Caco-2 (cell line): ENCODE measurements at regions not wholly inside any gene's neighbourhood (a gene's known extent, or its start where the extent isn't known, plus 50 kb on each side); places are given as distances from the start of the nearest gene placed in this dataset.

Experiments used
- BruUV-seq: library from RNA; stranded (reverse); fragments of 400-500 nt; replicated peaks from 2 replicates; lab custom pipeline; 2021; lab: Mats Ljungman, UMichigan
- CTCF ChIA-PET: fragments of 300-600 bp; sonication (Branson Sonifier 250); formaldehyde crosslinking; loops from one replicate; lab custom pipeline; 2022; ENCODE audit warnings: antibody characterized with exemption; lab: Charles Lee
- POLR2A ChIA-PET: fragments of 300-600 bp; sonication (Branson Sonifier 250); formaldehyde crosslinking; loops from one replicate; lab custom pipeline; 2022; ENCODE audit warnings: antibody characterized with exemption; lab: Charles Lee
- DNase-seq, 2 experiments: peaks; one replicate each; pipeline versions ENCODE4 v3.0.0 to v3.0.0-alpha.2; 2020 to 2022
- H3K27me3 ChIP-seq: replicated peaks from 2 replicates; pipeline ENCODE4 v1.6.0; 2011; ENCODE audit warnings: low read length; ENCODE audit not compliant: control insufficient read depth, insufficient read depth
- H3K36me3 ChIP-seq: 2 replicates; pipeline ENCODE4 v1.5.1; 2011; ENCODE audit warnings: low read length; ENCODE audit not compliant: control insufficient read depth, insufficient read depth
- H3K4me1 ChIP-seq: fragments of 250-450 bp; sonication (Bioruptor Pico); 2 replicates; pipeline ENCODE4 v1.5.1; 2020; ENCODE audit warnings: mild to moderate bottlenecking
- H3K4me3 ChIP-seq: 2 replicates; pipeline ENCODE4 v1.5.1; 2011; ENCODE audit warnings: low read depth, mild to moderate bottlenecking, control low read depth, low read length
- H3K9me3 ChIP-seq: fragments of 250-450 bp; sonication (Bioruptor Pico); 2 replicates; pipeline ENCODE4 v1.5.1; 2020; ENCODE audit warnings: mild to moderate bottlenecking, moderate library complexity
- H3K27ac Mint-ChIP-seq: one replicate; pipeline ENCODE4 v1.8.0; 2022; ENCODE audit warnings: mixed read lengths; ENCODE audit not compliant: unreplicated experiment
- H3K27me3 Mint-ChIP-seq: one replicate; pipeline ENCODE4 v1.8.0; 2022; ENCODE audit warnings: mixed read lengths; ENCODE audit not compliant: insufficient read depth, unreplicated experiment
- H3K36me3 Mint-ChIP-seq: one replicate; pipeline ENCODE4 v1.8.0; 2022; ENCODE audit warnings: mild to moderate bottlenecking, mixed read lengths; ENCODE audit not compliant: insufficient read depth, unreplicated experiment
- H3K4me1 Mint-ChIP-seq: one replicate; pipeline ENCODE4 v1.8.0; 2022; ENCODE audit warnings: low read depth, mixed read lengths; ENCODE audit not compliant: unreplicated experiment
- H3K4me3 Mint-ChIP-seq: one replicate; pipeline ENCODE4 v1.8.0; 2022; ENCODE audit warnings: mild to moderate bottlenecking, moderate library complexity, mixed read lengths; ENCODE audit not compliant: unreplicated experiment
- H3K9me3 Mint-ChIP-seq: one replicate; pipeline ENCODE4 v1.8.0; 2022; ENCODE audit warnings: mixed read lengths; ENCODE audit not compliant: unreplicated experiment
- intact Hi-C: fragments of 100-400 bp; cut with micrococcal nuclease; formaldehyde crosslinking; loops from one replicate; pipeline ENCODE4 v1.10.0; 2022; ENCODE audit not compliant: unreplicated experiment
- TF ChIP-seq, protein P1 (sequence below), 2 experiments: fragments of 200-600 bp in 1 of 2; IDR thresholded peaks; 1 replicate in 1 of 2; 2 replicates in 1 of 2; pipeline versions ENCODE4 v1.5.1 to v1.8.0; 2011 to 2022; ENCODE audit warnings: antibody characterized with exemption in 1 of 2, control low read depth in 1 of 2, inconsistent platforms in 1 of 2, low read depth in 1 of 2, low read length in 1 of 2, mild to moderate bottlenecking in 1 of 2, moderate library complexity in 1 of 2; ENCODE audit not compliant: insufficient read depth in 1 of 2, severe bottlenecking in 1 of 2, unreplicated experiment in 1 of 2

DNA sequence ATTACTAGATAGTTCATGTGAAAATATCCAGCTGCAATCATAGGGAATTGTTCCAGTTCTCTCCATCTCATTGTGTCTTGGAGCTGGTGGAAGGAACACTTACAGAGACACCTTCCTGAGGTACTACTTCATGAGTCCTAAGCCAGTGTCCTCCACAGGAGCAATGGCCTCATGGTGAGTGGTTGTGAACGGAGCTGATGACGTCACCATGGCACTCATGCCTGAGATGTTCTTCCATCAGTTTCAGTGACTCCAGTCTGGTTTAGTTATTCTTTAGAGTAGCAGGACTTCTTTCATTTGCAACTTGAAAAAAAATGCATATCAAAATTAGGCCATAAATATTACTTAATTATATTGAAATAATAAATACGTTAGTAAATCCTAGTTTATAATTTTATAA is 418.6 kb downstream of the ZNF521 start:
- H3K4me1 Mint-ChIP-seq = peaks cover 23% of the 10 kb centered on the region
- H3K36me3 Mint-ChIP-seq = no peaks in the 10 kb centered on the region
- no peak for DNase-seq
- TF ChIP-seq, protein P1, sequence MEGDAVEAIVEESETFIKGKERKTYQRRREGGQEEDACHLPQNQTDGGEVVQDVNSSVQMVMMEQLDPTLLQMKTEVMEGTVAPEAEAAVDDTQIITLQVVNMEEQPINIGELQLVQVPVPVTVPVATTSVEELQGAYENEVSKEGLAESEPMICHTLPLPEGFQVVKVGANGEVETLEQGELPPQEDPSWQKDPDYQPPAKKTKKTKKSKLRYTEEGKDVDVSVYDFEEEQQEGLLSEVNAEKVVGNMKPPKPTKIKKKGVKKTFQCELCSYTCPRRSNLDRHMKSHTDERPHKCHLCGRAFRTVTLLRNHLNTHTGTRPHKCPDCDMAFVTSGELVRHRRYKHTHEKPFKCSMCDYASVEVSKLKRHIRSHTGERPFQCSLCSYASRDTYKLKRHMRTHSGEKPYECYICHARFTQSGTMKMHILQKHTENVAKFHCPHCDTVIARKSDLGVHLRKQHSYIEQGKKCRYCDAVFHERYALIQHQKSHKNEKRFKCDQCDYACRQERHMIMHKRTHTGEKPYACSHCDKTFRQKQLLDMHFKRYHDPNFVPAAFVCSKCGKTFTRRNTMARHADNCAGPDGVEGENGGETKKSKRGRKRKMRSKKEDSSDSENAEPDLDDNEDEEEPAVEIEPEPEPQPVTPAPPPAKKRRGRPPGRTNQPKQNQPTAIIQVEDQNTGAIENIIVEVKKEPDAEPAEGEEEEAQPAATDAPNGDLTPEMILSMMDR (IDR thresholded peaks at IDR 0.05; ENCODE audit: insufficient read depth in 1 of 2, low read depth in 1 of 2, low read length in 1 of 2, severe bottlenecking in 1 of 2, unreplicated experiment in 1 of 2) = no peak
- H3K4me3 ChIP-seq = no peak overlapping the region
- intact Hi-C loops = loop anchor here (5.0 kb wide), 1 partner anchor 74 kb away; no protein-coding TSS in a partner anchor
- no TSS peak for BruUV-seq
- no peak overlapping the region for H3K27ac Mint-ChIP-seq
- H3K4me3 Mint-ChIP-seq = no peak overlapping the region
- H3K9me3 Mint-ChIP-seq = no peaks in the 10 kb centered on the region
- no peaks in the 10 kb centered on the region for H3K9me3 ChIP-seq
- ChIA-PET CTCF (no interaction called here), POLR2A (no interaction called here)
- H3K36me3 ChIP-seq = no peaks in the 10 kb centered on the region
- no peaks in the 10 kb centered on the region for H3K27me3 ChIP-seq
- H3K4me1 ChIP-seq = peaks cover 26% of the 10 kb centered on the region
- no peaks in the 10 kb centered on the region for H3K27me3 Mint-ChIP-seq

DNA sequence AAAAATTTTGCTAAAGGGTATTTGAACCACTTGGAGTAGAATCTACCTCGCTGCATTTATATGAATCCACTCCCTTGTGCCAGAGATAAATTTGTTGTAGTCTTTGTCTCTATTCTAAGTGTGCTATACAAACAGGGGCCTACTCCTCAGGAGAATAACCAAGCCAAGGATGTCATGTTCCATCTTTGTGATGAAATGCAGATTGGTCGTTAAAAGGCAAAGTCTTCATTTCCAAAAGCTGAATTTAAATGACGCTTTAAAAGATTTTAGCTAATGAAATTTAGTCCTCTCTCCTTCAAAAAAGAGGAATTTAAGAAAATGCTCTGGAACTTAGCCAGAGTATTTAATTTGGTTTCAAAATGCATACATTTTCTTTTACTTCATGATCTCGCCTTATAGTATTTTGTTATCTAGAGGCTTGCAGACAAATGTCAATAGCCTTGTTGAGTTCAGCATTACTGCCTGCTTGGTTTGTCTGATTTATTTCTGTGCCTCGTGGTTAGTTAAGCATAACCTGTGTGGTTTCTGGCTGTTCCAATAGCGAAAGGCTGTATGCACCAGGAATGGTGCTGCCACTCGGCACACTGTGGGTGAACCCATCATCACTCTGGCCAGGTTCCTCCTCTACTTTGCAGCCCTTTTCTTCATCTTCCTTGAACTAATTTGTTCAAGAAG is 417.6 kb downstream of the ZNF521 start:
- H3K4me1 Mint-ChIP-seq = peaks cover 23% of the 10 kb centered on the region
- H3K4me3 ChIP-seq = no peak overlapping the region
- no peaks in the 10 kb centered on the region for H3K27me3 ChIP-seq
- ChIA-PET POLR2A (no interaction called here), CTCF (no interaction called here)
- H3K27ac Mint-ChIP-seq = no peak overlapping the region
- H3K36me3 Mint-ChIP-seq = no peaks in the 10 kb centered on the region
- H3K9me3 ChIP-seq = no peaks in the 10 kb centered on the region
- no peaks in the 10 kb centered on the region for H3K27me3 Mint-ChIP-seq
- DNase-seq = no peak
- H3K4me3 Mint-ChIP-seq = no peak overlapping the region
- H3K4me1 ChIP-seq = peaks cover 25% of the 10 kb centered on the region
- H3K36me3 ChIP-seq = no peaks in the 10 kb centered on the region
- TF ChIP-seq, protein P1 (IDR thresholded peaks at IDR 0.05; ENCODE audit: insufficient read depth in 1 of 2, low read depth in 1 of 2, low read length in 1 of 2, severe bottlenecking in 1 of 2, unreplicated experiment in 1 of 2) = no peak
- H3K9me3 Mint-ChIP-seq = no peaks in the 10 kb centered on the region
- no TSS peak for BruUV-seq
- intact Hi-C loops = loop anchor here (5.0 kb wide), 1 partner anchor 73 kb away; no protein-coding TSS in a partner anchor

DNA sequence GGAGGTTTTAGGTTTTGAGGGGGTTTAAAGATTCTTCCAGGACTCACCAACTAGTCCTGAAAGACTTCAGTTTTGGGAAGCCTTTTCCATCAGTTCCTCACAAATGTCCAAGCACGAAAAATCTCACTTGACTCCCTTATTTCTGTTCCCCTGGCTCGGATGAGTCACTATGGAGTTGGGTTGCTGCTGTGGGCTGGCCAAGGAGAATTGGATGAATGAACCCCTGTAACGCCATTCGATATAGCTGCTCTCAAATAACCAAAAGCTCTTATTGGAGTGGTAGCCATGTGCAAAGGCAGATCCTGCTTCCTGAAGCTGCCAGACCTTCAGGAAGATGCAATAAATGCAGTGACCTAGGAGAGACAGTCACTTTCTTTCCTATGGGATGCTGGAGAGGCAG is 417.0 kb downstream of the ZNF521 start:
- no TSS peak for BruUV-seq
- H3K27me3 Mint-ChIP-seq = no peaks in the 10 kb centered on the region
- POLR2A ChIA-PET = no interaction called here

More for the DNA sequence above, 417.0 kb downstream of the ZNF521 start:
- no peaks in the 10 kb centered on the region for H3K9me3 ChIP-seq
- H3K27me3 ChIP-seq = no peaks in the 10 kb centered on the region
- H3K9me3 Mint-ChIP-seq = no peaks in the 10 kb centered on the region
- H3K27ac Mint-ChIP-seq = no peak overlapping the region
- DNase-seq = no peak
- H3K4me1 Mint-ChIP-seq = peaks cover 20% of the 10 kb centered on the region
- peaks cover 19% of the 10 kb centered on the region for H3K4me1 ChIP-seq
- TF ChIP-seq, protein P1 (IDR thresholded peaks at IDR 0.05; ENCODE audit: insufficient read depth in 1 of 2, low read depth in 1 of 2, low read length in 1 of 2, severe bottlenecking in 1 of 2, unreplicated experiment in 1 of 2) = no peak
- no peak overlapping the region for H3K4me3 ChIP-seq
- no peak overlapping the region for H3K4me3 Mint-ChIP-seq
- H3K36me3 Mint-ChIP-seq = no peaks in the 10 kb centered on the region
- intact Hi-C loops = no loop called here
- no peaks in the 10 kb centered on the region for H3K36me3 ChIP-seq
- CTCF ChIA-PET = no interaction called here
